Thyroid gland (tissue), 4 donors: ENCODE measurements at regions not wholly inside any gene's neighbourhood (a gene's known extent, or its start where the extent isn't known, plus 50 kb on each side); places are given as distances from the start of the nearest gene placed in this dataset.

ENCODE experiments used
- CTCF ChIP-seq, 6 experiments: fragments of 200-600 bp in 3 of 6; fragments of 450-650 bp in 3 of 6; sonication (generic) in 3 of 6; IDR thresholded peaks; one replicate each; pipeline ENCODE4 v1.5.1; 2016 to 2019; ENCODE audit warnings: antibody characterized with exemption in 6 of 6, mild to moderate bottlenecking in 2 of 6, inconsistent platforms in 1 of 6, moderate library complexity in 1 of 6
- POLR2A ChIP-seq, 2 donors: fragments of 450-650 bp; IDR thresholded peaks; one replicate each; pipeline ENCODE4 v1.6.1; 2017; ENCODE audit warnings: antibody characterized with exemption in 2 of 2, mild to moderate bottlenecking in 2 of 2, moderate library complexity in 1 of 2

GRCh38 chr9:115633104-115633503 is 515.1 kb upstream of the TNC start:
- TF ChIP-seq CTCF (IDR thresholded peaks at IDR 0.05) (no peak), POLR2A (IDR thresholded peaks at IDR 0.05) (no peak)
